ENCODE measurements at regions not wholly inside any gene's neighbourhood (a gene's known extent, or its start where the extent isn't known, plus 50 kb on each side); places are given as distances from the start of the nearest gene placed in this dataset.

- H3K36me3 Mint-ChIP-seq, result no peaks in the 10 kb centered on the region
- Histone ChIP-seq H3K4me3 (replicated peaks in 1 of 3; ENCODE audit: low read depth in 2 of 3, low read length in 3 of 3) (no peak overlapping the region), H3K27me3 (ENCODE audit: control insufficient read depth in 2 of 2, insufficient read depth in 2 of 2, low read length in 2 of 2) (no peaks in the 10 kb centered on the region), H3K4me1 (ENCODE audit: control insufficient read depth in 1 of 2, insufficient read depth in 2 of 2, low read length in 2 of 2) (no peaks in the 10 kb centered on the region), H2AFZ (ENCODE audit: insufficient read depth, low read depth, low read length, poor library complexity, severe bottlenecking) (no peak overlapping the region), H3K9ac (ENCODE audit: insufficient read depth, low read length, poor library complexity, severe bottlenecking) (no peak overlapping the region), H3K27ac (ENCODE audit: low read depth in 1 of 2, low read length in 2 of 2) (no peak overlapping the region), H4K20me1 (ENCODE audit: insufficient read depth, low read length) (no peaks in the 10 kb centered on the region), H3K9me3 (replicated peaks in 1 of 2; ENCODE audit: control insufficient read depth in 1 of 2, insufficient read depth in 1 of 2, low read length in 2 of 2) (peaks cover 0 to 7% of the 10 kb centered on the region in 2 donors), H3K4me2 (replicated peaks; ENCODE audit: extremely low read depth, low read length, poor library complexity, severe bottlenecking) (no peak overlapping the region), H3K36me3 (replicated peaks in 1 of 2; ENCODE audit: control insufficient read depth in 1 of 2, insufficient read depth in 2 of 2, low read length in 2 of 2) (no peaks in the 10 kb centered on the region), H3K79me2 (ENCODE audit: insufficient read depth, low read length) (no peaks in the 10 kb centered on the region)
- no peak for DNase-seq
- H3K9me3 Mint-ChIP-seq, result peaks cover 0 to 8% (median 2%) of the 10 kb centered on the region in 7 donors
- H3K4me1 Mint-ChIP-seq, result no peaks in the 10 kb centered on the region
- no peak overlapping the region for H3K4me3 Mint-ChIP-seq
- no peak overlapping the region for H3K27ac Mint-ChIP-seq
- TF ChIP-seq, protein P1, sequence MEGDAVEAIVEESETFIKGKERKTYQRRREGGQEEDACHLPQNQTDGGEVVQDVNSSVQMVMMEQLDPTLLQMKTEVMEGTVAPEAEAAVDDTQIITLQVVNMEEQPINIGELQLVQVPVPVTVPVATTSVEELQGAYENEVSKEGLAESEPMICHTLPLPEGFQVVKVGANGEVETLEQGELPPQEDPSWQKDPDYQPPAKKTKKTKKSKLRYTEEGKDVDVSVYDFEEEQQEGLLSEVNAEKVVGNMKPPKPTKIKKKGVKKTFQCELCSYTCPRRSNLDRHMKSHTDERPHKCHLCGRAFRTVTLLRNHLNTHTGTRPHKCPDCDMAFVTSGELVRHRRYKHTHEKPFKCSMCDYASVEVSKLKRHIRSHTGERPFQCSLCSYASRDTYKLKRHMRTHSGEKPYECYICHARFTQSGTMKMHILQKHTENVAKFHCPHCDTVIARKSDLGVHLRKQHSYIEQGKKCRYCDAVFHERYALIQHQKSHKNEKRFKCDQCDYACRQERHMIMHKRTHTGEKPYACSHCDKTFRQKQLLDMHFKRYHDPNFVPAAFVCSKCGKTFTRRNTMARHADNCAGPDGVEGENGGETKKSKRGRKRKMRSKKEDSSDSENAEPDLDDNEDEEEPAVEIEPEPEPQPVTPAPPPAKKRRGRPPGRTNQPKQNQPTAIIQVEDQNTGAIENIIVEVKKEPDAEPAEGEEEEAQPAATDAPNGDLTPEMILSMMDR (IDR thresholded peaks at IDR 0.05), result no peak
- no peaks in the 10 kb centered on the region for H3K27me3 Mint-ChIP-seq (ENCODE audit: low read depth in 3 of 3)
- intact Hi-C loops (cut with micrococcal nuclease), result no loop called here
- WGBS (ENCODE audit: insufficient coverage), result 67% methylated on average over 1 of the region's 1 CpG
Measured at GRCh38 chr7:85980740-85981139, 663.0 kb upstream of the GRM3 start.

- Histone ChIP-seq H3K4me3 (replicated peaks in 1 of 3; ENCODE audit: low read depth in 2 of 3, low read length in 3 of 3) (no peak overlapping the region), H2AFZ (ENCODE audit: insufficient read depth, low read depth, low read length, poor library complexity, severe bottlenecking) (no peak overlapping the region), H3K9ac (ENCODE audit: insufficient read depth, low read length, poor library complexity, severe bottlenecking) (no peak overlapping the region), H3K27ac (ENCODE audit: low read depth in 1 of 2, low read length in 2 of 2) (no peak overlapping the region), H3K79me2 (ENCODE audit: insufficient read depth, low read length) (no peaks in the 10 kb centered on the region), H3K4me2 (replicated peaks; ENCODE audit: extremely low read depth, low read length, poor library complexity, severe bottlenecking) (no peak overlapping the region), H3K36me3 (replicated peaks in 1 of 2; ENCODE audit: control insufficient read depth in 1 of 2, insufficient read depth in 2 of 2, low read length in 2 of 2) (no peaks in the 10 kb centered on the region), H3K27me3 (ENCODE audit: control insufficient read depth in 2 of 2, insufficient read depth in 2 of 2, low read length in 2 of 2) (no peaks in the 10 kb centered on the region), H3K9me3 (replicated peaks in 1 of 2; ENCODE audit: control insufficient read depth in 1 of 2, insufficient read depth in 1 of 2, low read length in 2 of 2) (peaks cover 0 to 27% of the 10 kb centered on the region in 2 donors), H4K20me1 (ENCODE audit: insufficient read depth, low read length) (no peaks in the 10 kb centered on the region), H3K4me1 (ENCODE audit: control insufficient read depth in 1 of 2, insufficient read depth in 2 of 2, low read length in 2 of 2) (no peaks in the 10 kb centered on the region)
- Mint-ChIP-seq H3K27ac (no peak overlapping the region), H3K9me3 (peaks cover 0 to 10% (median 5%) of the 10 kb centered on the region in 7 donors), H3K4me1 (no peaks in the 10 kb centered on the region), H3K4me3 (no peak overlapping the region), H3K27me3 (ENCODE audit: low read depth in 3 of 3) (peaks cover 0 to 2% (median 0%) of the 10 kb centered on the region in 3 donors), H3K36me3 (no peaks in the 10 kb centered on the region)
- TF ChIP-seq, protein P1 (IDR thresholded peaks at IDR 0.05), result no peak
- no peak for DNase-seq
- intact Hi-C loops (cut with micrococcal nuclease), result no loop called here
- WGBS (ENCODE audit: insufficient coverage), result no CpG with 5 or more reads among the region's 1 CpG
Measured at GRCh38 chr7:85974176-85974575, 669.5 kb upstream of the GRM3 start.
